HUES6 (cell line): ENCODE measurements at regions not wholly inside any gene's neighbourhood (a gene's known extent, or its start where the extent isn't known, plus 50 kb on each side); places are given as distances from the start of the nearest gene placed in this dataset.

Source experiments
- H3K27ac ChIP-seq: 2 replicates; pipeline ENCODE4 v1.7.0; 2013; ENCODE audit warnings: low read depth, mild to moderate bottlenecking, low read length, inconsistent platforms
- H3K27me3 ChIP-seq: 2 replicates; pipeline ENCODE4 v1.6.1; 2013; ENCODE audit warnings: low read length; ENCODE audit not compliant: control insufficient read depth, insufficient read depth
- H3K36me3 ChIP-seq: 2 replicates; pipeline ENCODE4 v1.6.1; 2013; ENCODE audit warnings: low read length; ENCODE audit not compliant: control insufficient read depth, insufficient read depth
- H3K4me1 ChIP-seq: 2 replicates; pipeline ENCODE4 v1.6.1; 2013; ENCODE audit warnings: low read length; ENCODE audit not compliant: control insufficient read depth, insufficient read depth
- H3K4me3 ChIP-seq: 2 replicates; pipeline ENCODE4 v1.5.1; 2013; ENCODE audit warnings: low read depth, low read length
- H3K9ac ChIP-seq: one replicate; pipeline ENCODE4 v1.6.1; 2013; ENCODE audit warnings: mild to moderate bottlenecking, low read length
- H3K9me3 ChIP-seq: 2 replicates; pipeline ENCODE4 v1.6.1; 2013; ENCODE audit warnings: low read depth, low read length; ENCODE audit not compliant: control insufficient read depth, insufficient read depth

DNA sequence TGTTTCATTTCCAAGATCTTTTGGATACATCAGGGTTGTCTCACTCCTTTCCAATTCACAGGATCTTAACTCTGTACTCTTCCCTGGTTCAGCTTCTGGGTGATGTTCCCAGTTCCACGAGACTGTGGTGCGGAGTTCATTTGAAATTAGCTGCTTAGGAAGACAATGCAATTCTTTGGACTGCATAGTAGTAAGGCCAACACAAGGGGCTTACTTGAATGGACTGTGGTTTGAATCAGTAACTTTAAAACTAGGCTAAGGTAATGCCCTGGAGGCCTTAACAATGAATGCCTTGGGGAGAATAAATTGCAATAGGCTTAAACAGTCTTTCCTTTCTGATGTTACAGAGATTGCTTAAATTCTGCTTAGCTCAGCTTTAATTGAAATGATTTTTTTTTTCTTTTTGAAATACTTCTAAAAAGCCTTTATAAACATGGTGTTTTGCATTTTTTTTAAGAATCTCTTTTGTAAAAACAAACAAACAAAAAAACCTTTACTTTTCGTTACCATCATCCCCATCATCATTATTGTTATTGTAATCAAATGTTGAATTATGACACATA is 133.8 kb upstream of the MEF2C start:
- no peak overlapping the region for H3K27ac ChIP-seq
- H3K9me3 ChIP-seq = no peaks in the 10 kb centered on the region
- no peak overlapping the region for H3K4me3 ChIP-seq
- H3K9ac ChIP-seq = no peak overlapping the region
- no peaks in the 10 kb centered on the region for H3K36me3 ChIP-seq
- no peaks in the 10 kb centered on the region for H3K27me3 ChIP-seq
- H3K4me1 ChIP-seq = peaks cover 9% of the 10 kb centered on the region

DNA sequence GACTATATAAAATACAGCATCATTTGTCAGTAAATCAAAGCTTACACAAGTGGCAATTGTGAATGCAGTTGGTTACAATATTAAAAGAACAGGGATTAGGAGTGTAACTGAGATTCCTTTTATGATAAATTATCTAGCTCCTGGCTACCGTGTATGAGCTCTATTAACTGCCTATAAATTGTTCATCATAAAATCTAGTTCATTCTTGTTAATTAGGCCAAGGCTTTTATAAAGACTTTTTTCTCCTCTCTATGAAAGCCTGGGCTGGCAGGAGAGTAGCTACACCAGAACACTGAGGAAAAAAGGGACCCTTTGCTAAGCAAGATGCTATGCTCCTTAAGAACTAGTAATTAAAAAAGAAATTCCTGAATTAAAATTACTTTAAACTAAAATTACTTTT is 132.4 kb upstream of the MEF2C start:
- no peaks in the 10 kb centered on the region for H3K36me3 ChIP-seq
- no peak overlapping the region for H3K4me3 ChIP-seq
- H3K9me3 ChIP-seq = no peaks in the 10 kb centered on the region
- H3K27ac ChIP-seq = no peak overlapping the region
- H3K27me3 ChIP-seq = no peaks in the 10 kb centered on the region
- H3K9ac ChIP-seq = no peak overlapping the region
- peaks cover 9% of the 10 kb centered on the region for H3K4me1 ChIP-seq

DNA sequence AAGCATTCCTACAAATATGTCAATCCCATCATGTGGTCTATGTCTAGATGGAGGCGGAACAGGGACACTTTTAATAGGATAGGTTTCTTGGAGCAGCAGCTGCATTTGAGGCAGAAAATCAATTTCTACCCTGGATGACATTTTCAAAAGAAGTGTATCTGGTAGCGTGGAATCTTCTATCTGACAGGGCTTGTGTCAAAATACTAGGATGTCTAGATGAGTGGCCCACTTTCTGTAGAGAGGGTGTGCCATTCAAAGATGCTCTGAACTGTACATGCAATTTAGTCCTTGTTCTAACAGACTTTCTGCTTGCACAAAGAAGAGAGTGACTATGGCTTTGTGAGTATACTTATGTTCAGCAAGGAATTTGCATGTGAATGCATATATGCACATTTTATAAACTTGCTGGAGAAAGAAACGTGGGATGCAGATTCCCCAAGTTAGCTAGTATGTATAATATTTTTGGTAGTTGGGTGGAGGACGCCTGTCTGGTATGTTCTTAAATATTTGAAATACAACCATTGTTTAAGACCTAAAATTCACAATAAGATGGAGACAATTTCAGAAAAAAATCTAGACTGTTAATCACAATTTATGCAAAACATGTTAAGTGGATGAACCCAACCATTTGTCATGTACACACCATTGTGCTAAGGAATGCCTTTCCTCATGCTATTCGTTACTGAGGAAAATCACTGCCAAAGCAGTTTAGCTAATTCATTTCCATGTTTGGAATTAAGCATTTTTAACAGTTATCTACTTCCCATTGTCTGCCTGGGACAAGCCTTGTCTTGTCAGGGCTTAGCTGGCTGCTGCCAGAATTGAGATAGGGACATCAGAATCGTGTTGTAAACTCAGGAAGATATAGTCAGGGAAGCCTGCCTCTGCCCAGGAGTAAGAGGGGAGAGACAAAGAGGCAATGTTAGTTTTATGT is 129.1 kb upstream of the MEF2C start:
- peaks cover 9% of the 10 kb centered on the region for H3K4me1 ChIP-seq
- no peaks in the 10 kb centered on the region for H3K27me3 ChIP-seq
- no peaks in the 10 kb centered on the region for H3K36me3 ChIP-seq

DNA sequence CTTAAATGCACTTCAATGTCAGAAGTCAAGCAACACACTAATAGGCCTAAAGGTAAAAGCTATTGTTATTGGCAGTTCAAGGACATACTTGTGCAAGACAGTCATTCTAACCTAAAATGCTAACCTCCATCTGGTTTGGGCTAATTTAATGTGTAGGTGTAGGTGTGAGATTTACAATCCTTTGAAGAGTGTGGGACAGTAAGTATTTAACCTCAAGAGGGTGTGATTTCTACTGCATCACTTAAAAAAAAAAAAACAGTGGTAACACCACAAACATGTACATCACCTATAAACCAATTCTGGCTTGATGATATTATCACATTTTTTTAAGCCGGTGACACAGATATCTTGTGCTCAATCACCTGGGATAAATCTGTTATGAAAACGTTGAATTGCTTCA is 127.5 kb upstream of the MEF2C start:
- Histone ChIP-seq H3K9me3 (no peaks in the 10 kb centered on the region), H3K36me3 (no peaks in the 10 kb centered on the region), H3K27ac (no peak overlapping the region), H3K4me3 (no peak overlapping the region), H3K27me3 (no peaks in the 10 kb centered on the region), H3K9ac (no peak overlapping the region), H3K4me1 (peaks cover 9% of the 10 kb centered on the region)

More for the DNA sequence above, 129.1 kb upstream of the MEF2C start:
- no peaks in the 10 kb centered on the region for H3K9me3 ChIP-seq
- H3K27ac ChIP-seq = peak overlapping the region; percentile 69; the same call in 1 of the 2 replicates
- H3K9ac ChIP-seq = no peak overlapping the region
- no peak overlapping the region for H3K4me3 ChIP-seq

DNA sequence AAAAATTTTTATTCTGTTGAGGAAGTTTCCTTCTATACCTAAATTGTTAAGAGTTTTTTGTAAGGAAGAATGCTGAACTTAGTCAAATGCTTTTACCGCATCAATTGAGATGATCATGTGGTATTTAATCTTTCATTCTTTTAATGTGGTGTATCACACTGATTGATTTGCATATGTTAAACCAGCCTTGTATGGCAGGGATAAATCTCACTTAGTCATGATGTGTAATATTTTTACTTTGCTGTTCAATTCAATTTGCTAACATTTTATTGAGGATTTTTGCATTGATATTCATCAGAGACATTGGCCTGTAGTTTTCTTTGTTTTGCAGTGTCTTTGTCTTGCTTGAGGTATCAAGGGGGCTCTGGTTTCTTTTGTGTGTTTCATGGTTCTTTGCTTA is 125.3 kb upstream of the MEF2C start:
- H3K9ac ChIP-seq = no peak overlapping the region
- H3K27ac ChIP-seq = no peak overlapping the region
- H3K4me1 ChIP-seq = peaks cover 9% of the 10 kb centered on the region
- H3K9me3 ChIP-seq = no peaks in the 10 kb centered on the region
- no peaks in the 10 kb centered on the region for H3K27me3 ChIP-seq
- no peaks in the 10 kb centered on the region for H3K36me3 ChIP-seq
- no peak overlapping the region for H3K4me3 ChIP-seq

DNA sequence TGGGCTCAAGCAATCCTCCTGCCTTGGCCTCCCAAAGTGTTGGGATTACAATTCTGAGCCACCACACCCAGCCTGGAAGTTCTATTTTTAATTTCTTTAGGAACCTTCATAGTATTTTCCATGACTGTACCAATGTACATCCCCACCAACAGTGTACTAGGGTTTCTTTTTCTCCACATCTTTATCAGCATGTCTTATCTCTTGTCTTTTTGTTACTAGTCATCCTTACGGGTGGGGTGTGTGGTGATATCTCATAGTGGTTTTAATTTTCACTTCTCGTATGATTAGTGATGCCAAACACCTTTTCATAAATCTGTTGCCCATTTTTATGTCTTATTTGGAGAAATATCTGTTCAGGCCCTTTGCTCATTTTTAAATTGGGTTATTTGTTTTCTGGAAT is 123.0 kb upstream of the MEF2C start:
- H3K9me3 ChIP-seq = no peaks in the 10 kb centered on the region
- no peaks in the 10 kb centered on the region for H3K4me1 ChIP-seq
- no peaks in the 10 kb centered on the region for H3K27me3 ChIP-seq
- no peak overlapping the region for H3K4me3 ChIP-seq
- no peaks in the 10 kb centered on the region for H3K36me3 ChIP-seq
- H3K27ac ChIP-seq = no peak overlapping the region
- no peak overlapping the region for H3K9ac ChIP-seq

DNA sequence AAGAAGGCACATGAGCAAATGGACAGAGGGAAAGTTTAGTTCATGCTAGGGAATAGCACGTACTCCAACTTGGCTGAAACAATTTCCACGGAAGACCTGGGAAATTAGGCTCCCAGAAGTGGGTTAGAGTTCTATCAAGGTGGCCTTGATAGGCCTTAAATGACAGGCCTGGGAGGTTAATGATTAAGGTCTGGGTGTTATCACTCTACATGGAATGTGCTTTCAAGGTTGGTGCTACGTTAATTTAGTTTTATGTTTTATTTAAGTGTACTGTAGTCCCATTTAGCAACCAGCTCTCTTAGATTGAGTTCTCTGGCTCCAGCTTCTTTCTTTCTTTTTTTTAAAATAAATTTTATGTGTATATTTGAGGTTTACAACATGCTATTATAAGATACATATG is 121.4 kb upstream of the MEF2C start:
- Histone ChIP-seq H3K27me3 (no peaks in the 10 kb centered on the region), H3K27ac (no peak overlapping the region), H3K9me3 (no peaks in the 10 kb centered on the region), H3K36me3 (no peaks in the 10 kb centered on the region), H3K4me3 (no peak overlapping the region), H3K4me1 (no peaks in the 10 kb centered on the region), H3K9ac (no peak overlapping the region)

DNA sequence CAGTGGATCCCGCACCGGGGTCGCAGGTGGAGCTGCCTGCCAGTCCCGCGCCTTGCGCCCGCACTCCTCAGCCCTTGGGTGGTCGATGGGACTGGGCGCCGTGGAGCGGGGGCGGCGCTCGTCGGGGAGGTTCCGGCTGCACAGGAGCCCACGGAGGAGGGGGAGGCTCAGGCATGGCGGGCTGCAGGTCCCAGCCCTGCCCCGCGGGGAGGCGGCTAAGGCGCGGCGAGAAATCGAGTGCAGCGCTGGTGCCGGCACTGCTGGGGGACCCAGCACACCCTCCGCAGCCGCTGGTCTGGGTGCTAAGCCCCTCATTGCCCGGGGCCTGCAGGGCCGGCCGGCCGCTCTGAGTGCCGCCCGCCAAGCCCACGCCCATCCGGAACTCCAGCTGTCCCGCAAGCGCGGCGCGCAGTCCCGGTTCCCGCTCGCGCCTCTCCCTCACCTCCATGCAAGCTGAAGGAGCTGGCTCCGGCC is 120.6 kb upstream of the MEF2C start:
- Histone ChIP-seq H3K27me3 (no peaks in the 10 kb centered on the region), H3K9ac (no peak overlapping the region)

DNA sequence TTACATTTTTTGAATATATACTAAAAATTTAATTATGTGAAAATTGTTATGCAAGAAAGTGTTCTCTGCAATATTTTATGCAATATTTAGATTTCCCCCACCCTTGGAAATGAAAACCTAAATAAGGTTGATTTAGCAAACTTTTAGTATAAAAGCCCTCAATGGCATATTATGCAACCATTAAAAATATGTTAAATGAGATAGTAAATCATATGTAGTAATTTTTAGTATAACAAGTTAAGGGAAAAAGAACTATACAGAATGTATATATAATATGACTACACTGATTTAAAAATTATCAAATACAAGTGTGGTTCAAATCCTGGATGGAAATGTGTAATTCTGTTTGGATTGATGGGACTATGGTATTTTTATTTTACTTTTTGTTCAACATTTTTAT is 116.9 kb upstream of the MEF2C start:
- Histone ChIP-seq H3K9ac (no peak overlapping the region), H3K4me3 (no peak overlapping the region)

More for the DNA sequence above, 120.6 kb upstream of the MEF2C start:
- Histone ChIP-seq H3K27ac (no peak overlapping the region), H3K4me1 (no peaks in the 10 kb centered on the region), H3K4me3 (no peak overlapping the region), H3K36me3 (no peaks in the 10 kb centered on the region), H3K9me3 (no peaks in the 10 kb centered on the region)

DNA sequence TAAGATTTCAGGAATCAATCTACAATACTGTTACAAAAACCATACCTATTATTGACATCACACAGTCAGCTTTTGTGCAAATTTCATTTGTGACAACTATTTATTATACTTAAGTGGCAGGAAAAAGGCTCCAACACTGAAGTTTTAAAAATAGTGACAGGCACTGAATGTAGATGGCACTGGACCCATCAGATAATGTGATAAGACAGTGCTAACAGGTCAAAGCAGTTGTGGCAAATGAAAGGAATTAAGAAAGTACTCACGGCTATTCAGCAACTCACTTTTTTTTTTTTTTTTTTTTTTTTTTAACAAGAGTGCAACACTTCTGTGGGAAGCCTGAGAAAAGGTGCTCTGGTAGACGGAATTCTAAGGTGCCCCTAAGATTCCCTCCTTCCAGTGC is 115.0 kb upstream of the MEF2C start:
- H3K4me1 ChIP-seq = no peaks in the 10 kb centered on the region
- no peak overlapping the region for H3K9ac ChIP-seq
- H3K27me3 ChIP-seq = no peaks in the 10 kb centered on the region
- H3K36me3 ChIP-seq = no peaks in the 10 kb centered on the region
- H3K4me3 ChIP-seq = no peak overlapping the region
- no peaks in the 10 kb centered on the region for H3K9me3 ChIP-seq
- no peak overlapping the region for H3K27ac ChIP-seq

More for the DNA sequence above, 116.9 kb upstream of the MEF2C start:
- Histone ChIP-seq H3K27ac (no peak overlapping the region), H3K36me3 (no peaks in the 10 kb centered on the region), H3K9me3 (no peaks in the 10 kb centered on the region), H3K4me1 (no peaks in the 10 kb centered on the region), H3K27me3 (no peaks in the 10 kb centered on the region)

DNA sequence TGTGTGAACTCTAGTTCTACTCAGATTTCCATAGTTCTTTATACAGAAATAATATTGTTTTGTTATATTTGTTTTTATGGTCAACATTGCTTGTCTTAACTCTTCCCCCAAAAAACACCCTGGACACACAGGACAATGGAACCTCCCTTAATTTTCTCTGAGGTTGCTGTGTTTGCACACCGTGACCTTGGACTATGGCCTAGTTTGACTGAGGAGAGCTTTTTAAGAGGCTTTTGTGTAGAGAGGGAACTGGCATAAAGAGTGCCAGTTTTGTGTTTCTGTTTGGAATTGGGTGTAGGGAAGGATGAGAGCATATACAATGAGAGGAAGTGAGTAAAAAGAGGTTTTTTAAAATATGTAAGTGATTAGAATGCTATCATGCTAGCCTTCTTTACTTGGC is 101.1 kb upstream of the MEF2C start:
- no peaks in the 10 kb centered on the region for H3K36me3 ChIP-seq
- H3K9ac ChIP-seq = no peak overlapping the region
- no peaks in the 10 kb centered on the region for H3K27me3 ChIP-seq
- H3K4me1 ChIP-seq = peaks cover 10% of the 10 kb centered on the region
- H3K9me3 ChIP-seq = no peaks in the 10 kb centered on the region
- no peak overlapping the region for H3K4me3 ChIP-seq
- no peak overlapping the region for H3K27ac ChIP-seq
